GM19438 (cell line): ENCODE measurements at regions not wholly inside any gene's neighbourhood (a gene's known extent, or its start where the extent isn't known, plus 50 kb on each side); places are given as distances from the start of the nearest gene placed in this dataset.

Experiments
- ATAC-seq: cut with Tn5 transposase; IDR thresholded peaks from one replicate; pipeline ENCODE4 v1.9.1; 2021; ENCODE audit warnings: low read depth; ENCODE audit not compliant: unreplicated experiment

GRCh38 chr20:23282111-23282510 lies 68.5 kb upstream of the NXT1 start:
- no peak for ATAC-seq

- no peak for ATAC-seq
Observed at GRCh38 chr20:23279836-23280235, 70.8 kb upstream of the NXT1 start.

- ATAC-seq, result no peak
Observed at GRCh38 chr20:23278172-23278571, 72.4 kb upstream of the NXT1 start.

- ATAC-seq, result no peak
Observed at GRCh38 chr20:23277316-23277715, 73.3 kb upstream of the NXT1 start.

- ATAC-seq, result no peak
Observed at GRCh38 chr20:23273776-23274175, 76.8 kb upstream of the NXT1 start.

- ATAC-seq, result no peak
Observed at GRCh38 chr20:23272176-23273029, 78.2 kb upstream of the NXT1 start.

GRCh38 chr20:23270382-23270911 lies 80.1 kb upstream of the NXT1 start:
- ATAC-seq, result no peak

GRCh38 chr20:23269954-23270353 lies 80.6 kb upstream of the NXT1 start:
- no peak for ATAC-seq

GRCh38 chr20:23268792-23269354 lies 81.7 kb upstream of the NXT1 start:
- ATAC-seq, result no peak

- no peak for ATAC-seq
Observed at GRCh38 chr20:23267909-23268308, 82.7 kb upstream of the NXT1 start.

- ATAC-seq, result no peak
Observed at GRCh38 chr20:23266530-23267398, 83.8 kb upstream of the NXT1 start.

- no peak for ATAC-seq
Observed at GRCh38 chr20:23265226-23265625, 85.4 kb upstream of the NXT1 start.

GRCh38 chr20:23264545-23264944 lies 86.0 kb upstream of the NXT1 start:
- ATAC-seq, result no peak

GRCh38 chr20:23260181-23260840 lies 90.3 kb upstream of the NXT1 start:
- no peak for ATAC-seq

GRCh38 chr20:23258747-23259121 lies 91.9 kb upstream of the NXT1 start:
- no peak for ATAC-seq

- no peak for ATAC-seq
Observed at GRCh38 chr20:23257848-23258746, 92.5 kb upstream of the NXT1 start.

- no peak for ATAC-seq
Observed at GRCh38 chr20:23257106-23257761, 93.4 kb upstream of the NXT1 start.

- no peak for ATAC-seq
Observed at GRCh38 chr20:23255716-23256385, 94.7 kb upstream of the NXT1 start.

GRCh38 chr20:23255106-23255505 lies 95.5 kb upstream of the NXT1 start:
- ATAC-seq, result no peak
